Stimulated activated CD4-positive, alpha-beta T cell treated with anti-CD3 and anti-CD28 coated beads, Interleukin-2, amount 100 ng/mL, for 4 hours (primary cell): ENCODE measurements at regions not wholly inside any gene's neighbourhood (a gene's known extent, or its start where the extent isn't known, plus 50 kb on each side); places are given as distances from the start of the nearest gene placed in this dataset.

ENCODE experiments used
- DNase-seq: peaks from one replicate; pipeline ENCODE4 v3.0.0-alpha.2; 2020; ENCODE audit warnings: low read depth

DNA sequence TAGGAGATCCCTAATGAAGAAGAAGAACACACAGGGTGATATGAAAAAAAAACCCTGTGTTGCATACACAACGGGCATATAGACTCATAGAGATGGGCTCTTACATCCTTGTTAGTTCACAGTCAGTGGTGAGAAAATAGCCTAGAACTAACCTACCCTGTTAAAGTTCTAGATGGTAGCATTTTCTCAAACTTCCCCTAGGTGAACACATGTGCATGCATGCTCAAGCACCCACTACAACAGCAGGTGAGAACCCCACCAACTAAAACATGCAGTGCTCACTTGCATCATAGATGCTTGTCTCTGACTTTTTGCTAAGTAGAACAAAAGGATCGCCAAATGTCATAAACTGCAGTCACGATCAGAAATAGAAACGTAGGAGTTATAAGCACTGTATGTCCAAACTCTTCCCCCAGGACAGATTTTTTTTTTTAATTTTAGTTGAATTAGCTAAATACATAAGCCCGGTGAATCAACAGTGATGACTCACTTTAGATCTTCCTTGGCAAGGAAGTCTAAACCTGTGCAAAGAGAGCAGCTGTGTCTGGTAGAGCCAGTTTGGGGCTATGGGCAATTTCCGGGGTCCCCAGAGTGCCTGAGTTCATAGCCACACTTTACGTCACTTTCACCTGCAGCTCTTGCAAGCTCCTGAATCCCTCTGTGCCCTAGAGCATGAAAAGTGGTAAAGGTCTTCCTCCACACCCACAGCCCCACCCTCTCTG, 96.2 kb upstream of the SEMA6D start:
- DNase-seq: no peak

DNA sequence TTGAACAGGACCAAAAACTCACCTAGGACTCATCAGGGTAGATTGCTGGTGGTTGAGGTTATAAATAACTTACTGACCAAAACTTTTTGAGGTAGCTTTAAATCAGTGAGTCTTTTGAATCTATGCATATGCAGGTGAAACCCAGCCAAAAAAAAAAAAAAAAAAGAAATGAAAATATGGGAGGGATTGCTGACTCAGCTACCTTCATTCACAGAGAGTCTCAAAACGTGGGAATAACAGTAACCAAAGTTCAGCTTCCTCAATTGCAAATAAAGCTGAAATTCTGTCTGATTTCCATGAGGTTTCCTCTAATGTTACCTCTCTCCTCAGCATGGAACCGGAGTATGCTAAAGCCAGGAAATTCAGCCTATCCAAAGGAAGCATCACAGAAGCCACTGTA, 95.2 kb upstream of the SEMA6D start:
- no peak for DNase-seq

DNA sequence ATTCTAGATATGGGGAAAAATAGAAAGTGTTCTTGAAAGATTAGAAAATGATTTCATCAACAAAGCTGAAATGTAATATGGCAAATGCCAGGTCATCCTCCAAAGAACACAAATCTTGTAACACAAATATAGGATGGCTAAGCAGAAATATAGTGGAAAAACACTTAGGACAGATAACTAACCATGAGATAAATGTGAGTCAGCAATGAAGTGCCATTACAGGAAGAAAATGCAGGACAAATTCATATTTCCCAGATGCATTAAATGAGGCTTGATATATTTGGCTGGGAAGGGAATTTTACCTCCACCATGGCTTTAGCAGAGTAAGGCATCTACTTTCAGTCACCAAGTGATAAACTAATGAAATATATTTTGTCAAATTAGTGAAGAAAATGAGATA, 92.8 kb upstream of the SEMA6D start:
- DNase-seq: no peak

GRCh38 chr15:47639042-47639441, 78.3 kb upstream of the SEMA6D start:
- no peak for DNase-seq

DNA sequence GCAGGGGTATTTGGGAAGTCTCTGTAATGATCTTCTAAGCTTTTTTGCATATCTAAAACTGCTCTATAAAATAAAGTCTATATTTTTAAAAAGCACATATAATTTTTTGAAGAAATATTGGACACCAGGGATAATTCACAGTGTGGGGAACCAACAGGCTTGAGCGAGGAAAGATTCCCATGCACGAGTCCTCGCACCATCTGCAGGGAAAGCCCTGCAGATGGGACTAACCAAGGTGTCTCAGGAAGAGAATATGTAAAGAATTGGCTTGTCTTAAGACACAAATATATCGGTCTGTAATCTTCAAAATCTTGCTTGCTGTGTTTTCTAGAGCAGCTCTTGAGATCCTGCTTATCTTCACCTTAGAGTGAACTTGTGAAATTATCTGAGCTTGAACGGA, 77.2 kb upstream of the SEMA6D start:
- DNase-seq: no peak

GRCh38 chr15:47640901-47641300, 76.4 kb upstream of the SEMA6D start:
- DNase-seq: no peak

DNA sequence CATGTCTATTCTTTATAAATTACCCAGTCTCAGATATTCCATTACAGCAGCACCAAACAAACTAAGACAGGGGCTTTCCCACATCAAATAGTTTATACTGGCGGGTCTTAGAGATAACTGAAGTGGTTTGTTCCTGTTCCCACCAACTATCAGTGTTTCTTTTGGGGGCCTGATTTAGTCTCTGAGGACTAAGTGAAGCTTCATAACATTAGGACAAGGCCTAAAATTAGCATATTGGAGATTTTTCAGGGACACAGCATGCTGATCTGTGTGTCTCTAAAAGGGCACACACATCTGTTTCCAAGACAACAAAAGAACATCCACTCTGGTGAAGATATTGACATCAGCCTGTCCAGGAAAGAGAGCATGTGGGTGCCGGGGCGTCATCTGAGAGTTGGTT, 72.6 kb upstream of the SEMA6D start:
- DNase-seq: no peak

GRCh38 chr15:47650564-47650963, 66.7 kb upstream of the SEMA6D start:
- no peak for DNase-seq

DNA sequence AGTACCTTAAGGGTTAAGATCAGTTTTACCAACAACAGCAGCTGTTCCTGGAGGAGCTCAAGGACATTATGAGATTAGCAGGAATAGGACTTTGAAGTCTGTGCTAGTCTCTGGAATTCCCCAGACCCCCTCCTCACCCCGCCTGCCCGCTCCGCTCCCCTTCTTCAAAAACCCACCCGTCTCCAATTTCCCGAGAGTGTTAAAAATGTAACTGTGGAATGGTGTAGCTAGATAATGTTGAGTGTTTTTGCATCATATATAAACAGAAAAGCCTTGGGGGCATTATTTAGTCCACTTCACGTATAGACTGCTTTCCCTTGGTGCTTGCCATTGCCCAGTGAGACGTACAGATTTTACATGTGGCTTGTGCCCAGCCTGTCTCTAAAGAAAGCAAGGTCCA, 65.0 kb upstream of the SEMA6D start:
- no peak for DNase-seq

- DNase-seq: no peak
These were observed 64.5 kb upstream of the SEMA6D start for GRCh38 chr15:47652844-47653243.

DNA sequence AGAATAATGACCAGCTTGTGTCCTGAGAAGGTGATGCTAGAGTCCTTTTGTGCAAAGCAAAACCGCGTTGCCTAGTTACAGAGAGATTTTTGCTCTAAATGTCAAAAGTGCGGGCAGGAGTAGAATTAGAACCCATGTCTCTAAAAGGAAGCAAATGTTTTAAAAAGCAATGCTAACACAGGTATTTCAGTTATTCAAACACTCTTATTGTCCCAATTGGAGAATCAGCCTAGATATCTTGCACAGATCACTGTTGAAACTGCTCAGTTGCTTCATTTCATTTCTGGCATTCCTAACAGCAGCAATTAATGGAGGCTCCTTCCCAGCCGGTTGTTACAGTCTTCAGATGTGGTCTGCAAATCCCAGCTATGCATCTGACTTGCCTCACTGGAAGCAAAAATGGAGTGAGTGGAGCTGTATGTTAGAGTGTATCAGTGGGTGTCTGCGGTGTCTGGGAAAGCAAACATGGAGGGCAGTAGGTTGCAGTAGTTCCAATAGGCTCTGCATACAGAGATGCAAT, 55.6 kb upstream of the SEMA6D start:
- DNase-seq: no peak

GRCh38 chr15:47663101-47663500, 54.2 kb upstream of the SEMA6D start:
- DNase-seq: no peak
